ENCODE measurements at regions not wholly inside any gene's neighbourhood (a gene's known extent, or its start where the extent isn't known, plus 50 kb on each side); places are given as distances from the start of the nearest gene placed in this dataset.

GRCh38 chr4:24278693-24279092 lies 305.7 kb downstream of the DHX15 start:
- intact Hi-C loops (cut with micrococcal nuclease): no loop called here
- peaks cover 0 to 1% (median 0%) of the 10 kb centered on the region in 3 donors for H3K27me3 Mint-ChIP-seq (ENCODE audit: low read depth in 3 of 3)
- WGBS (ENCODE audit: insufficient coverage): 59% methylated on average over 4 of the region's 4 CpGs
- no peak overlapping the region for H3K4me2 ChIP-seq (replicated peaks; ENCODE audit: extremely low read depth, low read length, poor library complexity, severe bottlenecking)
- no peak overlapping the region for H3K4me3 Mint-ChIP-seq
- H3K4me1 Mint-ChIP-seq: no peaks in the 10 kb centered on the region
- H2AFZ ChIP-seq (ENCODE audit: insufficient read depth, low read depth, low read length, poor library complexity, severe bottlenecking): no peak overlapping the region
- H3K4me3 ChIP-seq (replicated peaks in 1 of 3; ENCODE audit: low read depth in 2 of 3, low read length in 3 of 3): no peak overlapping the region
- H3K4me1 ChIP-seq (ENCODE audit: control insufficient read depth in 1 of 2, insufficient read depth in 2 of 2, low read length in 2 of 2): no peaks in the 10 kb centered on the region
- peaks cover 0 to 5% (median 1%) of the 10 kb centered on the region in 7 donors for H3K9me3 Mint-ChIP-seq
- no peaks in the 10 kb centered on the region for H4K20me1 ChIP-seq (ENCODE audit: insufficient read depth, low read length)
- H3K79me2 ChIP-seq (ENCODE audit: insufficient read depth, low read length): no peaks in the 10 kb centered on the region
- no peak overlapping the region for H3K27ac Mint-ChIP-seq
- H3K27me3 ChIP-seq (ENCODE audit: control insufficient read depth in 2 of 2, insufficient read depth in 2 of 2, low read length in 2 of 2): no peaks in the 10 kb centered on the region
- DNase-seq: no peak
- TF ChIP-seq CTCF (IDR thresholded peaks at IDR 0.05): no peak
- H3K27ac ChIP-seq (ENCODE audit: low read depth in 1 of 2, low read length in 2 of 2): no peak overlapping the region
- no peak overlapping the region for H3K9ac ChIP-seq (ENCODE audit: insufficient read depth, low read length, poor library complexity, severe bottlenecking)
- H3K36me3 Mint-ChIP-seq: no peaks in the 10 kb centered on the region
- H3K9me3 ChIP-seq (replicated peaks in 1 of 2; ENCODE audit: control insufficient read depth in 1 of 2, insufficient read depth in 1 of 2, low read length in 2 of 2): no peaks in the 10 kb centered on the region
- H3K36me3 ChIP-seq (replicated peaks in 1 of 2; ENCODE audit: control insufficient read depth in 1 of 2, insufficient read depth in 2 of 2, low read length in 2 of 2): no peaks in the 10 kb centered on the region

GRCh38 chr4:24274381-24274941 lies 309.9 kb downstream of the DHX15 start:
- DNase-seq: no peak
- H4K20me1 ChIP-seq (ENCODE audit: insufficient read depth, low read length): no peaks in the 10 kb centered on the region
- H3K79me2 ChIP-seq (ENCODE audit: insufficient read depth, low read length): no peaks in the 10 kb centered on the region
- Mint-ChIP-seq H3K9me3 (peaks cover 0 to 2% (median 0%) of the 10 kb centered on the region in 7 donors), H3K36me3 (no peaks in the 10 kb centered on the region), H3K27me3 (ENCODE audit: low read depth in 3 of 3) (peaks cover 0 to 2% (median 0%) of the 10 kb centered on the region in 3 donors), H3K4me3 (no peak overlapping the region), H3K4me1 (no peaks in the 10 kb centered on the region), H3K27ac (no peak overlapping the region)
- H3K9ac ChIP-seq (ENCODE audit: insufficient read depth, low read length, poor library complexity, severe bottlenecking): no peak overlapping the region
- H3K4me1 ChIP-seq (ENCODE audit: control insufficient read depth in 1 of 2, insufficient read depth in 2 of 2, low read length in 2 of 2): no peaks in the 10 kb centered on the region
- H3K9me3 ChIP-seq (replicated peaks in 1 of 2; ENCODE audit: control insufficient read depth in 1 of 2, insufficient read depth in 1 of 2, low read length in 2 of 2): no peaks in the 10 kb centered on the region
- no peak for TF ChIP-seq CTCF (IDR thresholded peaks at IDR 0.05)
- H3K4me3 ChIP-seq (replicated peaks in 1 of 3; ENCODE audit: low read depth in 2 of 3, low read length in 3 of 3): no peak overlapping the region
- H3K4me2 ChIP-seq (replicated peaks; ENCODE audit: extremely low read depth, low read length, poor library complexity, severe bottlenecking): no peak overlapping the region
- H3K36me3 ChIP-seq (replicated peaks in 1 of 2; ENCODE audit: control insufficient read depth in 1 of 2, insufficient read depth in 2 of 2, low read length in 2 of 2): no peaks in the 10 kb centered on the region
- H3K27ac ChIP-seq (ENCODE audit: low read depth in 1 of 2, low read length in 2 of 2): no peak overlapping the region
- H3K27me3 ChIP-seq (ENCODE audit: control insufficient read depth in 2 of 2, insufficient read depth in 2 of 2, low read length in 2 of 2): no peaks in the 10 kb centered on the region
- no peak overlapping the region for H2AFZ ChIP-seq (ENCODE audit: insufficient read depth, low read depth, low read length, poor library complexity, severe bottlenecking)
- WGBS (ENCODE audit: insufficient coverage): no CpG with 5 or more reads among the region's 3 CpGs
- intact Hi-C loops (cut with micrococcal nuclease): no loop called here

Data from CD14-positive monocyte (primary cell).